ENCODE measurements at regions not wholly inside any gene's neighbourhood (a gene's known extent, or its start where the extent isn't known, plus 50 kb on each side); places are given as distances from the start of the nearest gene placed in this dataset.

DNA sequence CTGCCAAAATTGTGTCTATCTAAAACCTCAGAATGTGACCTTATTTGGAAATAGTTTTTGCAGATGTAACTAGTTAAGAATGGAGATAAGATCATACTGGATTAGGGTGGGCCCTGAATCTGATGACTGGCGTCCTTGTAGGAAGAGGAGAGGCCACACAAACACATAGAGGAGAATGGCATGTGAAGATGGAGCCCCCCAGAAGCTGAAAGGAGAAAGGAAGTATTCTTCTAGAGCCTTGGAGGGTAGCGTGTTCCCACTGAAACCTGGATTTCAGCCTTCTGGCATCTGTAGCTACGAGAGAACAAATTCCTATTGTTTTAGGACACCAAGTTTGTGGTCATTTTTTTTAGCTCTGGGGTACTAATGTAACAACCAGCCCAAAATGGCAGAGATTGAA is 423.0 kb upstream of the TPM1 start:
- no peak for DNase-seq

DNA sequence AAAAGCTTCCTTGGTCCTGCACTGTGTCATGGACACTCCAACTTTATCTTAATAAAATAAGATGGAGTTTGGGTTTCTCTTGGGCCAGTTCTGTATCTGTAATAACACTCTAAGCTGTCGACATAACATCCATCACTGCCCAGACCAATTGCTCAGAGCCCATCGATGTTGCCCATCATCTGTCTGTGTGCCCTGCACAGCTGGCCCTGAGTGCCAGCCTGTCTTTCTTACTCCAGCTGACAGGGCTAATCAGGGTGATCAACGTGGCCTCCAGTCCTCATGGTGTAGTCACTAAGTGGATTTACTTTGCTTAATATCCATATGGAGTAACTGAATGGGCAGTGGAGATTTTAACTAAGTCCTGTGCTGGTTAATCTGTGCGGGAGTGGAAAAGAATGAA is 419.8 kb upstream of the TPM1 start:
- DNase-seq, result no peak

DNA sequence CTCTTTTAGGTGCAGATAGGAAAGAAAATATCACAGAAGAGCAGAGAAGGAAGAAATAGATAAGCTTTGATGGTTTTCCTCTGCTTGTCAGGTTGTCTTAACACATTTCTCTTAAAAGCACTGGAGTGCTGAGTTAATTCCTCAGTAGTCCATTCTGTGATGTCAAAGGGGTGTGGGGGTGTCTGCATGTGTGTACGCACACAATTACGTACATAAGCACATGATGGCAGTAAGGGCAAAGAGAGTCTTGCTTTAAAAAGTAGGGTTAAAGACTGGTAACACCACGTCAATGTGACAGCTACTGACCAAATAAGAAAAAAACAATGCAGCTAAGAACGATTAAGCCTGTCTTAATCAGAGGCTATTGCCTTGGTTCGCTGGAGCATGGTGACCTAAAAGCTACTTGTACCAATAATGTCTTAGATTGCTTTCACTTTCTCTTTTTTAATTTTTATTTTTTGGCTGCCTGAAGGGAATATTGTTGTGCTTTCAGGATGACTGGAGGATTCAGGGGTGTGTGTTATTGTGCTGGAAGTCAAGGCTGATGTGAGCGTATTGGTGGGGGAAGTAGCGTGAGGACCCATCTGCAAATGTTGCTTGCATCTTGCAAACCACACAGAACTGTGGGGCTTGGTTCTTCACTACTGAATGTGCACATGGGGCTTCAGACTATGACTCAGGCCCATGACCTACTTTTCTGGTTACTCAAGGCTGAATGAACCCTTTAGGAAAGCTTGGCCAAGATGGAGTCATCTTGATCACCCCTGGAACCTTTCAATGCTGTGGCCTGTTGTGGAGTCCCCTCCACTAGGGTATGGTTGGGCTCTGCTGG is 417.8 kb upstream of the TPM1 start:
- DNase-seq, result no peak

DNA sequence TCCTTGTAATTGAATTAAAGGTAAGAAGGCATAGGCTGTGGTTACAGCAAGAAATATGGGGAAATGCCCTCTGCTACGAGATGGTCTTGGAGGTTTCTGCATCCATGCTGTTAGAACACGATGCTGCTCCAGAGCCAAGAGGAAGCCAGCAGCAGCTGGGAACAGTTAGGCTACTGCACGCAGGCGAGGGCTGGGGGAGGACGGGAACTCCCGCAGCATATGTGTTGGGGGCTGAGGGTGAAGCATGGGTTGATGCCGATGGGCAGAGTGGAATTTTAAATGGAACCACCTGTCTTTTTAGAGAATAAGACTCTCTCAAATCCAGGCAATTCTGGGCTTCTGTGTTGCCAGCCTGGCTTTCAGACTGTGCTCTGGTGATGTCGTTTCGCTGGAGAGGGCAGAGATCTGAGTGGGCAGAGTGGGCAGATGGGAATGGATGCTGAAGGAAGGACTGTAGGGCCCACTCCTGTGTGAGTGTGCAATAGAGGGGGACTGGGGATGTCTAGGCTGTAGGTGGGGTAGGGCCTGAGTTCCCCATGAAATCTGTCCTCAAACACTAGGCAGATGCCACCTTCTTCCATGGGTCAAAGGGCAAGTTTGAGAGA is 417.0 kb upstream of the TPM1 start:
- DNase-seq, result no peak

DNA sequence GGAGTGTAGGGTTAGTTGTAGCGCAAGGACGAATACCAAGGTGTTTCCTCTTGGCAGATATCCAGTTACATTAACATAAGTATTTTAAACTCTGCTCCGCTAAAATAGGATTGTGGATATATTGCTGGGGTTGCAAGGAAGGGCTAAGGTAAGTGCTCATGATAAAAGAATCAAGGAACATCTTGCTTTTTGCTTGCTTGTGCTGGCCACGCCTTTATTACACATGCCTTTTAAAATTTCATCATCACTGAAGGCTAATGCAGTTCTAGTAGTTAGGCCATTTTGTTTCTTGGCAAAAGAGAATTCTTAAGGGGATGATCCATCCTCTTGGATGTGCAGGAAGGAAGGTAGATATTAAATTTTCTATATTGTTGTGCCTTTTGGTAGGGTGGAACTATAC is 415.6 kb upstream of the TPM1 start:
- no peak for DNase-seq

DNA sequence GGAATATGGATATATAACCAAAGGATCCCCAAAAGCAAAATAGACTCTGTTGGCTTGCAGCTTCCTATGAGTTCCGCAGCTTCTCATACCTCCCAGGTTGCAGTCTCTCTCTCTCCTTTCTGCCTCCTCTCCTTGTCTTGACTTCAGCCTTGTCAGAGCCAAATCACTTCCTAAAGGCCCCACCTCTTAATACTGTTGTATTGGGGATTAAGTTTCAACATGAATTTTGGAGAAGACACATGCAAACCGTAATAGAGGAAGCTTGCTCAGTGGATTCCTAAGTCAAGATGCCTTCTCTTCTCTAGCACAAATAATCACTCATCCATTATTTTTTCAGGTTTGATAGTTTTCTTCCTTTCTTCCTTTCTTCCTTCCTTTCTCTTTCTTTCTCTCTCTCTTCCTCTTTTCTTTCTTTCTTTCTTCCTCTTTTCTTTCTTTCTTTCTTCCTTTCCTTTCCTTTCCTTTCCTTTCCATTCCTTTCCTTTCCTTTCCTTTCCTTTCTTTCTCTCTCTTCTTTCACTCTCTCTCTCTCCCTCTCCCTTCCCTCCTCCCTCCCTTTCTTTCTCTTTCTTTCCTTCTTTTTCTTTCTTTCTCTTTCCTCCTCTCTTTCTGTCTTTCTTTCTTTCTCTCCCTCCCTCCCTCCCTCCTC is 411.3 kb upstream of the TPM1 start:
- DNase-seq, result no peak

DNA sequence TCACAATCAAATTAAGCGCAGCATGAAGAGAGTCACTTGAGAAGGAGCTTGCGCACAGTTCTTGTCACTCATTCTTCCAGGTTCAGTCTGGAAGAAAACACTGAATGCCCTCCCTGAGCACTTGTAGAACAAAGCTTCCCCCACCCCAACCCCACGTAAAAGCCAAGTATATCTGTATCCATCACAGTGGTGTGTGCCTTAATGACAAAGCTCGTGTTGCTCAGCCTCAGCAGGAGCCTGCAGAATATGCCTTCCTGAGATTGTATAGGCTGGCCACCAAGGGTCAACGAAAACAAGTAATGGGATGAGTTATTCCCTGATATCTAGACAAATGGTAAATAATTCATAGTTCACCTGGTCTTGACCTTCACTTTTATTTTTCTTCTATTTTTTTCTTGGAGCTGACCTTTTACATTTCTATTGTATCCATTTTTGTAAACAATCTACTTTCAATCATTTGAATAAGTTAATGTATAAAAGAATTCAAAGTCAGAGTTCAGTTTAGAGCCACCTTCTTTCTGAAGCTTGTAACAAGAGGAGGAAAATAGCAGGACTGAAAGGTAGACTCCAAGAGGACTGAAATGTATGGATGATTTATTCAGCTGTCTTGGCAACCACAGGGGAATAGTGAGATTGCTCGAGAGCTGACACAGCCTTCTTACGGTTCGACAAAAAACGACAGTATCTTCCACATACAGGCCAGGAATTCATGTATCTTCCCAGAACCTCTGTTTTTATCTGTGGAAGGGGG is 405.5 kb upstream of the TPM1 start:
- no peak for DNase-seq

DNA sequence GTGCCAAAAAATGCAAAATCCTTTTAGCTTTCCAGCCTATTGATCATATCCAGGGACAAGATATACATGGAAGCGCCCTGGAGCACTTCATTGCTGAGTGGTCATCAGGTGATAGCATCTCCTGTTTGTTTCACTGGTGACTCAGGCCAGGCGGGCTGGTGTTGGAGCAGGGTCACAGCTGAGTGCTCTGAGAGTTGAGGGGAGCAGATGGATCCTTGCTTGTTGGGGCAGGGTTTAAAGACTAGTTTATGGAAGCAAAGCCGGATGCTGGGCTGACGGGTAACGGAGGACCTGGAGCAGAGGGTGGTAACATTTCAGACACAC is 405.0 kb upstream of the TPM1 start:
- no peak for DNase-seq

DNA sequence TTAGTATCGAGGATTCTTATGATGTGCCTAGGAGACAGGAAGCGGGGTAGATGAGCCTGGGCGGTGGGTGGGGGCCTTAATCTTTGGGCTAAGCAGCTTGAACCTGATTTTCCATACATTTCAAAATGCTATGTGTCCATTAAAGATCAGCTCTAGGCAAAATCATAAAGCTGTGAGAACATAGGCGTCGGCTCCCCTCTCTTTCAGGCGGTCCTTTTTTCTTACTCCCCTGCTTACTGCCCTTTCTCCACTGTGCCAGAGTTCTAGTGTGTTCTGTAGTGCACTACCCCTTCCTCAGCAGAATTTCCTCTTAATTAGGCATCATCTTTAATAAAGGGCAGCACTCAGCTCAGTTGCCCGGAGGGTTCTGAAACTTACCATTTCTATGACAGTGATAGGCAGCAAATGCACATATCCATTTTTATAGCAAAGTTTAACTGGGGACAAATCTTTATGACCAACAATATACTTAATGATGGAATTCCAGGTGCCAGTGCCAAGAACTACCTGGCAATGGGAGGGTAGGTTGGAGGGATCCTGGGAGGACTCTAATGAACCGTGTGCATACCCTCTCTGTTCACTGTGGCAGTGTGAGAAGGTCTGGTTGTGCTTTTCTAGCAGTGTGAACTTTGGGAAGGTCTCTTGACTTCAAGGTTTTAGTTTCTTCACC is 404.5 kb upstream of the TPM1 start:
- DNase-seq, result no peak

DNA sequence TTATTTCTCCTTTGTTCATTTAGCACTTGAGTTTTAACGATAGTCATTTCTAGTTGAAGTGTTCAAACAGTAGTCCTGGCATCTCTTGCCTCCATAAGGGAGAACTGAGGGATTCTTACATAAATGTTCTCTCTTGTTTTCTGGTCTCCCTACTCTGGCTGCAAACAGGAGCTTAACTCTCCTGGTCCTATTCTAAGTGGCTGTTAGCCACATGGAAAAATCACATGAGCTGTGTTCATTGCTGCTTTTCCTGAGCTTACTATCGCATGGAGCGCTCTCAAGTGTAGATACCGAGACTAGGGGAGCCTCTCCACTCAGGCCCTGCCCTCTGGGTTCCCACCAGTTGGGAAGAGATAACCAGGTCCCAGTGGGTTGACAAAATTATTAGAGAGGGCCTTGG is 403.1 kb upstream of the TPM1 start:
- DNase-seq, result no peak

DNA sequence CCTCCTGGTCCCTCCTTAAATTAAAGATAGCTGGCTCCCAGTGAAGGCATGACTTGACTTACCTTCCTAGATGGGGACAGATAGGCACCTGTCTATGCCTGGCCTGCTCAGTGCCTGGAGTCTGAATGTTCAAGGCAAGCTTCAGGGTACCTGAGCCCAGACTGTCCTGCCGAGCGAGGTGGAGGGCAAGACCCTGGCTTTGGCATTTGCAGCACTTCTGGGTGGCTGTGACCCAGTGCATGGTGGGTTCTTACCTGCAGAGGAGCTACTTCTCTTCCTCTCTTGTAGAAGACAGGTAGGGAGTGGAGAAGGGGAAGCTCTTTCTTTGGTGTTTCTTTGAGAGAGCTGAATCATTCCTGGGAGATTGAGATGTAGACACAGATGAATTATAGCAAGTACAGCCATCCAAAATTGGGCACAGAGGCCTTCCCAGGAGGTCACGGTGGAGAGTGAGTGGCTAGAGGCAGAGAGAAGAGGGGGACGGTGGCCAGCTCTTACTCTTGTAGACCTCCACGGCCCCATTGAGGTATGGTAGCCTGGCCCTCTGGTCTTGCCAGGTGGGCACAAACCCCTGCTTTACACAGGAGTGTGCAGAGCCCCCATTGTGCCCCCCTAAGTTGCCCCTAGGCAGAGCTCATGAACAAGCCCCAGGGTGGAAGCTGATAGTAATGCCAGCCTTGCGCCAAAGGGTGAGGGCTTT is 402.5 kb upstream of the TPM1 start:
- DNase-seq, result no peak

DNA sequence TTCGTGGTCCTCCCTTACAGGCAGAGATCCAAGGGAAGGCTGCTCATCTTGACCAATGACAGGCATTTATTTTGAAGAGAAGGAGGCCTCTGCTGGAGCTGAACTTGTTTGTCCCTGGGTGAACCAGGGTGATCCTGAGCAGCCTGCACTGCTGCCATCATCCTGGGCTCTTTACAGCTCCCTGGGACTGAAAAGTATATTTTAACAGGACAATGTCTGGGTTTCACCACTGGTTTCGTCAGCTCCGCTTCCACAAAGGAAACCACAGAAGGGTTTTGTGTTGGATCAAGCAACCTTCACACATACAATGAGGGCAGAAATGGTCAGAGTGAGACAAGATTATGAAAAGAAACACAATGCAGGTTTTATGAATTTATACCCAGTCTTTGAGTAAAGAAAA is 400.7 kb upstream of the TPM1 start:
- DNase-seq, result no peak

DNA sequence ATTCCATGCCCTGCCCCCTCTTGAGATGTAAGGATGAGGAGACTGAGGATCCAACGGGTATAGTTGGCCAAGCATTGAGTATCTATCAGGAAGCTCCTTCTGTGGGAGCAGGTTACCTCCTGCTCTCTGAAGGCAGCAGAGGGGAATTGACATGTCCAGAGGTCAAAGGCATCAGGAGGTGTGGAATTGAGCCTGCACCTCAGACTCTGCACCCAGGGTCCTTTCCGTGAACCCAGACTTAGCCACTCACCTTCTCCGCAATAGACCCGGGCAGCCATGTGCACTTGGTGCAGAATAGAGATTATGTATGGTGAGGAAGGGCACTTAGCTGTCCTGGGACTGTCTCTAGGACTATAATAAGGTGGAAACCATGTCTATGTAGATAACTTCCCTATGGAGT is 399.0 kb upstream of the TPM1 start:
- DNase-seq, result no peak

DNA sequence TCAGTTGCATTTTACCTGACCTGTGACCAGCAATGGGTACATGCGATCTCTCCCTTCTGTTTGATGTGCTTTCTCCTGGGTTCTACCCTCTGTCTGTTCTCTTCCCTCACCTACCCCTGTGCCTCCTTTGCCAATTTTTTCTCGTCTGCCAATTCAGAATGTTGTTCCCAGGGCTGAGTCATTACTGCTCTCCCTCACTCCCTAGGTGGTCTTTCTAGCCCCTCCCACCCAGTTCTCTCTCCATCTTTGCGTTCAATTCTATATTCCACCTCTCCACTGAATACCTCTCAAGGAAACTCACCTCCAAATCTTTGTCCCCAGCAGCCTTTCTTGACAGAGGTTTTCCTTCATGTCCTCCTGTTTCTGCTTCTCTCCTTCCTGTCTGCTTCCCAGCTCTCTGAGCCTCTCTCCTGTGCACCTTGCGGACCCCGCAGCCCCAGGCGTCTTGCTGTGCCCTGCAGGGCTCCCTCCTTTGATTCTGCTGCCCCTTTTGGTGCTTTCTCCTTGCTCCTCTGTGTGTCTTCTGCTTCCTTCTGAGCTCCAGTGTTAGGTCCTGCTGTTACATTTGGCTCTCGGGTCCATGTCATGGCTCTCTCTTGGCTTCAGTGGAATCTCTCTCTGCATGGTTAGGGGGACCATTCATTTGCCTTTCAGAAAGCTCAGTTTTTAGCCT is 398.2 kb upstream of the TPM1 start:
- no peak for DNase-seq

DNA sequence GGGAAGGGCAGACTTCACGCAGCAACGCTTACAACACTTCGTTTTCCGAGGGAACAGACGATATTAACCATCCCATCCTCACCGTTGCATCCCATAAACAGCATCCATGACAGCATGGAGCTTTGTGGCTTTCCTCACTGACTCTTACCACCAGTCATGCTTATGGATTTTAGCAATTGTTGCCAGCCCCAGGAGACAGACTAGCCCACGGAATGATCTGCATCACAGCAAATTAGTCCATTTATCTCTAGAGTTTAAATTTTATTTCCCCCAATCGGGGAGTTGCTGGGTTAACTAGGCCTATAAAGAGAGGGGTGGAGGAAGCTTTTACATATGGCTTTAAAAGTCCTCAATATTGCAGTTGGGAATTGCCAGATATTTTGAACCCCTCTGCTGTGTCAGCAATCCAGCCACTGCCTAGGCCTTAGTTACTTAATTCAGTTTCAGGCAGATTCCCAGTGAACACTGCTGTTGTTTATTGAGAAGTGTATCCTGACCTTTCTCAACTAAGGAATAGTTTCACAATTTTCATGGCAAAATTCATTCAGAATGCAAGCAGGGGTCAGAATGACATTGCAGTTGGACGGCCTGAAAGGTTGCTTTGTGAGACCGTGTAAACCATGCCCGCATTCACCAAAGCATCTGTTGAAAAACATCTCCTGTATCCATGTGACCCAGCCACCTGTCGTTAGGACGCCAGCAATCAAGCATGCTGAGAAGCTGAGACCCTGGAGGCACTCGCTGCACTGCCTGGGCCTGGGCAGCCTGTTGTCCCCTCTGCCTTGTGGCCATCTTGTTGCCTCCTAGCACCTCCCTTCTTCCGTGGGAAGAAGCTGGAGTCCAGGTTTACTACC is 397.4 kb upstream of the TPM1 start:
- DNase-seq, result no peak

DNA sequence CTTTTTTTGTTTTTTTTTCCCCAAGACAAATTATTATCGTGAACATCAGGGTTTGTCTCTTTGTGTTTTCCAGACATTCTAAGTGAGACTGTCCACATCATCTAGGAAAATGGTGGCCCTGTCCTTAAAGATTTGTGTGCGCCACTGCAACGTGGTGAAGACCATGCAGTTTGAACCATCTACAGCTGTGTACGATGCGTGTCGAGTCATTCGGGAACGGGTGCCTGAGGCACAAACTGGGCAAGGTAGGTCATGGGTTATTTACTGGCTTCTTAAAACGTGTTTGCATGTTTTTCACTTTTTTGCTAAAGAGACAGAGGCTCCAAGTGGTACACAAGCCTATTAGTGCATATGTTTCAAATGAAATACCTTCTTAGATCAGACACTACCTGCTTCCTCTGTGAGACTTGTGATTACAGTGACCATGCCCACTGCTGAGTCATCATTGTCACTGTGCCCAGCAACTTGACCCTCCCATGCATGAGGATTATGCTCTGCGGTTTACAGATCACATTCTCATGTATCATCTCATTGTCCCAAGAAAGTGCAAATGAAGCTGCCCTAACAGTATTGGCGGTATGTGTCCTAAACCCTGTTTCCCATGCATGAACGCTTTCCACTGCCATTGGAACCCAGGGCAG is 395.2 kb upstream of the TPM1 start:
- no peak for DNase-seq

DNA sequence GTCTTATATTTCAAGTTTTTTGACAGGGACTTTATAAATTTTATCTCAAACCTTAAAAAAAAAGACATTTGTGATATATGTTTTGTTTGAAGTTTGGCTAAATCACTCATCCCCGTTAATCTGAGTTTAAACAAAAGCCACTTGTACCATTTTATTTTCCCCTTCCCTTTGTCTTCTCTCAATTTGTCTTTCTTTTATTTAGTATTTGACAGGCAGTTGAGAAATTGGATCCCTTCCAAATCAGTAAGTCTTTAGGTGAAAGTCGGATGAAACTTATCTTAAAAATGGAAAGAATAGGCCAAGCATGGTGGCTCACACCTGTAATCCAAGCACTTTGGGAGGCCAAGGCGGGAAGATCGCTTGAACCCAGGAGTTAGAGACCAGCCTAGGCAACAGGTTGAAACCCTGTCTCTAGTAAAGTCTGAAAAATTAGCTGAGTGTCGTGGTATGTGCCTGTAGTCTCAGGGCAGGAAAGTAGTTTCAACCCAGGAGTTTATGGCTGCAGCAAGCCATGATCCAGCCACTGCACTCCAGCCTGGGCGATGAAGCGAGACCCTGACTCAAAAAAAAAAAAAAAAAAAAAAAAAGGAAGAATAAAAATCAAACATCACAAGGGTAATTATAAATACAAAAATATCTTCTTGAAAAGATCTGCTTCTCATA is 394.6 kb upstream of the TPM1 start:
- DNase-seq, result no peak

DNA sequence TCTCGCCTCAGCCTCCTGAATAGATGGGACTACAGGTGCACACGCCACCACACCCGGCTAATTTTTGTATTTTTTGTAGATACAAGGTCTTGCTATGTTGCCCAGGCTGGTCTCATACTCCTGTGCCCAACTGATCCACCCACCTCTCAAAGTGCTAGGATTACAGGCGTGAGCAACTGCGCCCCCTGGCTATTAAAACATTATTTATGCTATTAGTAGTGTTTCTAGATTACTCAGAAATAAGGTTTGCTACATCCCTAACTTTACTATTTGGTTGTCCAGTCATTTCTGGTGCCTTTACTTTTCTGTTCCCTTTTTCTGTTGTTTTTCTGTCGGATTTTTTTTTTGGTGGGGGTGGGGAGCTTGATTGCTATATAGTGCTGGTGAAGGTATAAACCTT is 393.6 kb upstream of the TPM1 start:
- DNase-seq, result peak in 1 of 2 experiments; percentile 7

DNA sequence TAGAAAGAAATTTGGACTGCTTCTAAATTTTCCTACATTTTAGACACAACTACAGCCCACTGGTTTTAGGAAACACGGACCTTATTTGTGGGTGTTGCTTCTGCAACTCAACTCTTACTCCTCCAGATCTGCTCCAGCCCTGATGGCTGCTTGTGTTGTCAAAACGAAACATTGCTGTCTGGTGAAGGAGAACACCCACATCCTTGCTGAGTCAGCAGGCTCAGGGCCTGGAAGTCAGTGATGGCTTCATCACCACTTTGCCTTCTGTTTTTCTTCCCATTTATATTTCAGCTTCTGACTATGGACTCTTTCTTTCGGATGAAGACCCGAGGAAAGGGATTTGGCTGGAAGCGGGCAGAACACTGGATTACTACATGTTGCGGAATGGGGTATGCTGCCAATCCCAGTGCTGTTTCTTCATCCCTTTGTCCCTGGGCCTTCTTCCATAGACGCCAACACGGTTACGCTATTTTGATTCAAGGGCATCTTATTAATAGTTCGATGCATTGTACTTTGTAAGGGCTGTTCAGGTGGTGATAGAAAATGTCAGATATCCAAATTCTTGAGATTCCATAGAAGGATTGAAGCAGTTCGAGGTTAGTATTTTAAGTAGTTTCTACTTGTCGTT is 392.6 kb upstream of the TPM1 start:
- no peak for DNase-seq

All from NCI-H2081 (cell line).